Heart right ventricle (tissue), 16 donors: ENCODE measurements at regions not wholly inside any gene's neighbourhood (a gene's known extent, or its start where the extent isn't known, plus 50 kb on each side); places are given as distances from the start of the nearest gene placed in this dataset.

ENCODE experiments used
- ATAC-seq, 8 donors: fragments of 200-7000 bp; cut with Tn5 transposase; one replicate each; pipeline ENCODE4 v1.9.1; 2020; ENCODE audit warnings: mild to moderate bottlenecking in 8 of 8, moderate library complexity in 8 of 8, moderate number of reproducible peaks in 1 of 8
- DNase-seq, 2 donors: peaks; one replicate each; pipeline ENCODE4 v3.0.0-alpha.2; 2020
- H3K27ac ChIP-seq, 10 donors: fragments of 200-600 bp; sonication (generic) in 2 of 10; one replicate each; pipeline versions ENCODE4 v1.5.0 to v1.8.0; 2020 to 2022; ENCODE audit warnings: mild to moderate bottlenecking in 3 of 10
- H3K27me3 ChIP-seq, 7 donors: fragments of 200-600 bp; one replicate each; pipeline ENCODE4 v1.8.0; 2021 to 2022; ENCODE audit warnings: mild to moderate bottlenecking in 2 of 7
- H3K36me3 ChIP-seq, 9 donors: fragments of 200-600 bp; sonication (generic) in 1 of 9; one replicate each; pipeline versions ENCODE4 v1.5.0 to v1.8.0; 2020 to 2022; ENCODE audit warnings: mild to moderate bottlenecking in 2 of 9
- H3K4me1 ChIP-seq, 9 donors: fragments of 200-600 bp; sonication (generic) in 1 of 9; one replicate each; pipeline versions ENCODE4 v1.5.0 to v1.8.0; 2020 to 2022; ENCODE audit warnings: mild to moderate bottlenecking in 4 of 9
- H3K4me3 ChIP-seq, 10 donors: fragments of 200-600 bp; sonication (generic) in 2 of 10; one replicate each; pipeline versions ENCODE4 v1.5.0 to v1.8.0; 2020 to 2022; ENCODE audit warnings: mild to moderate bottlenecking in 7 of 10, moderate library complexity in 2 of 10
- H3K9me3 ChIP-seq, 11 donors: fragments of 200-600 bp in 10 of 11; sonication (generic) in 2 of 11; one replicate each; pipeline versions ENCODE4 v1.5.0 to v1.8.0; 2013 to 2022; ENCODE audit warnings: mild to moderate bottlenecking in 2 of 11, control low read depth in 1 of 11, moderate library complexity in 1 of 11
- CTCF ChIP-seq, 9 donors: fragments of 200-600 bp; sonication (generic) in 2 of 9; IDR thresholded peaks; one replicate each; pipeline versions ENCODE4 v1.5.0 to v1.8.0; 2021 to 2022; ENCODE audit warnings: antibody characterized with exemption in 9 of 9, mild to moderate bottlenecking in 5 of 9, moderate library complexity in 1 of 9
- WGBS, 2 donors: extraction: QIAGEN DNeasy Blood & Tissue Kit; methylation state at CpG; one replicate each; pipeline ENCODE4 v1.1.7; 2013; ENCODE audit warnings: inconsistent platforms in 1 of 2; 5-methylcytosine and 5-hydroxymethylcytosine counted together
- intact Hi-C, 10 donors: fragments of 100-400 bp; cut with DNase I; formaldehyde crosslinking; loops; one replicate each; pipeline versions ENCODE4 v1.11.1 to v1.14.2; 2022
- donor health status: Arrhythmogenic right ventricular cardiomyopathy.
- donor health status: ischemic (EF 13 %, LVEDD 7.1; RV severe dilation, severe dysfunction).
- donor health status: healthy with polysubstance abuse.
- donor health status: DM: no; HTN: yes; CAD: no.
- donor health status: DM: no; HTN: no; CAD: no.
- donor health status: ischemic (EF 25% LVEDD 6.9; RV normal size, moderate dysfunction).
- donor health status: ischemic (EF 25% LVEDD 5.7; RV mildly dilated, moderate dysfunction).
- donor health status: healthy.
- donor health status: DM: yes; HTN: yes; CAD: no.
- donor health status: Ischemic cardiomyopathy.
- donor health status: ischemic (EF 35%, LVEDD 5.7; RV mildly dilated, moderate dysfunction).
- donor health status: nonischemic (EF 11% LVEDD 7.7; RV severe dilation, severe dysfunction).
- donor health status: DM: yes; HTN: yes; CAD: no.
- donor health status: PGD.
- donor health status: ischemic (EF 29% LVEDD 5.4; RV normal size, mild dysfunction).
- donor health status: nonischemic (EF 23%, LVEDD 6.1; RV moderate dilation, normal function).

- 55 to 56% methylated on average over 4 of the region's 4 CpGs for WGBS, 2 donors
- Histone ChIP-seq H3K4me1 (peaks cover 0 to 6% (median 0%) of the 10 kb centered on the region in 9 donors), H3K27ac (no peak overlapping the region), H3K9me3 (peaks cover 0 to 4% (median 0%) of the 10 kb centered on the region in 11 donors), H3K4me3 (no peak overlapping the region), H3K36me3 (no peaks in the 10 kb centered on the region), H3K27me3 (no peaks in the 10 kb centered on the region)
- intact Hi-C loops = no loop called here
- ATAC-seq (peak in 1 of 8 donors; percentile 35), DNase-seq (no peak)
- no peak for TF ChIP-seq CTCF (IDR thresholded peaks at IDR 0.05)
Measured at GRCh38 chr4:56739066-56739777, 58.1 kb upstream of the HOPX start.

GRCh38 chr4:56737666-56738065 is 56.6 kb upstream of the HOPX start:
- no peaks in the 10 kb centered on the region for H3K9me3 ChIP-seq
- 91 to 93% methylated on average over 8 of the region's 8 CpGs for WGBS, 2 donors
- no peaks in the 10 kb centered on the region for H3K27me3 ChIP-seq
- peaks cover 0 to 6% (median 0%) of the 10 kb centered on the region in 9 donors for H3K4me1 ChIP-seq
- no peak for ATAC-seq
- intact Hi-C loops = no loop called here
- no peaks in the 10 kb centered on the region for H3K36me3 ChIP-seq
- no peak for TF ChIP-seq CTCF (IDR thresholded peaks at IDR 0.05)
- H3K4me3 ChIP-seq = no peak overlapping the region
- DNase-seq = no peak
- no peak overlapping the region for H3K27ac ChIP-seq

- 95 to 96% methylated on average over 5 of the region's 5 CpGs for WGBS, 2 donors
- ATAC-seq (no peak), DNase-seq (no peak)
- Histone ChIP-seq H3K27me3 (no peaks in the 10 kb centered on the region), H3K4me1 (peaks cover 0 to 14% (median 0%) of the 10 kb centered on the region in 9 donors), H3K9me3 (no peaks in the 10 kb centered on the region), H3K4me3 (no peak overlapping the region), H3K27ac (no peak overlapping the region), H3K36me3 (no peaks in the 10 kb centered on the region)
- no peak for TF ChIP-seq CTCF (IDR thresholded peaks at IDR 0.05)
- intact Hi-C loops = no loop called here
Measured at GRCh38 chr4:56733352-56733751, 52.3 kb upstream of the HOPX start.

- Histone ChIP-seq H3K4me3 (no peak overlapping the region), H3K27ac (no peak overlapping the region), H3K4me1 (peaks cover 0 to 16% (median 0%) of the 10 kb centered on the region in 9 donors), H3K27me3 (no peaks in the 10 kb centered on the region), H3K36me3 (no peaks in the 10 kb centered on the region), H3K9me3 (no peaks in the 10 kb centered on the region)
- TF ChIP-seq CTCF (IDR thresholded peaks at IDR 0.05) = no peak
- 79 to 80% methylated on average over 3 of the region's 3 CpGs for WGBS, 2 donors
- intact Hi-C loops = no loop called here
- no peak for ATAC-seq
- DNase-seq = no peak
Measured at GRCh38 chr4:56732301-56732700, 51.2 kb upstream of the HOPX start.
